Neural progenitor cell (in vitro differentiated cells): ENCODE measurements at regions not wholly inside any gene's neighbourhood (a gene's known extent, or its start where the extent isn't known, plus 50 kb on each side); places are given as distances from the start of the nearest gene placed in this dataset.

Experiments used
- DNase-seq: peaks from one replicate; pipeline ENCODE4 v3.0.0-alpha.2; 2016; ENCODE audit warnings: low spot score
- H2AFZ ChIP-seq: fragments of 200-600 bp; sonication (generic); replicated peaks from 2 replicates; pipeline ENCODE4 v1.6.1; 2016; ENCODE audit warnings: antibody characterized with exemption
- H3F3A ChIP-seq: fragments of 200-600 bp; sonication (generic); 2 replicates; pipeline ENCODE4 v1.6.1; 2016; ENCODE audit warnings: antibody characterized with exemption, low read depth
- H3K27ac ChIP-seq: fragments of 200-600 bp; sonication (generic); 2 replicates; pipeline ENCODE4 v1.5.1; 2016; ENCODE audit warnings: mild to moderate bottlenecking
- H3K27me3 ChIP-seq: fragments of 200-600 bp; sonication (generic); 2 replicates; pipeline ENCODE4 v1.6.1; 2016; ENCODE audit warnings: mild to moderate bottlenecking, moderate library complexity
- H3K36me3 ChIP-seq: fragments of 200-600 bp; sonication (generic); 2 replicates; pipeline ENCODE4 v1.5.1; 2016
- H3K4me1 ChIP-seq: fragments of 200-600 bp; sonication (generic); 2 replicates; pipeline ENCODE4 v1.6.1; 2016; ENCODE audit warnings: mixed run types
- H3K4me2 ChIP-seq: fragments of 200-600 bp; sonication (generic); 2 replicates; pipeline ENCODE4 v1.6.1; 2016
- H3K4me3 ChIP-seq: fragments of 200-600 bp; sonication (generic); 2 replicates; pipeline ENCODE4 v1.5.1; 2016
- H3K79me2 ChIP-seq: fragments of 200-600 bp; sonication (generic); 2 replicates; pipeline ENCODE4 v1.6.1; 2016; ENCODE audit warnings: low read depth
- H3K9ac ChIP-seq: fragments of 200-600 bp; sonication (generic); 2 replicates; pipeline ENCODE4 v1.6.1; 2016
- H3K9me3 ChIP-seq: fragments of 200-600 bp; sonication (generic); 2 replicates; pipeline ENCODE4 v1.5.1; 2016; ENCODE audit warnings: low read depth
- H4K20me1 ChIP-seq: fragments of 200-600 bp; sonication (generic); 2 replicates; pipeline ENCODE4 v1.6.1; 2016; ENCODE audit warnings: low read depth
- H3K27ac Mint-ChIP-seq: 3 replicates; pipeline ENCODE4 v1.8.0; 2021; ENCODE audit warnings: mixed read lengths
- H3K27me3 Mint-ChIP-seq: 2 replicates; pipeline ENCODE4 v1.8.0; 2022; ENCODE audit warnings: low read depth, mild to moderate bottlenecking, inconsistent platforms, moderate library complexity, mixed read lengths; ENCODE audit not compliant: insufficient read depth
- H3K36me3 Mint-ChIP-seq: 3 replicates; pipeline ENCODE4 v1.8.0; 2021; ENCODE audit warnings: mixed read lengths
- H3K4me1 Mint-ChIP-seq: 3 replicates; pipeline ENCODE4 v1.8.0; 2021; ENCODE audit warnings: mixed read lengths
- H3K4me3 Mint-ChIP-seq: 3 replicates; pipeline ENCODE4 v1.8.0; 2021; ENCODE audit warnings: mild to moderate bottlenecking, moderate library complexity, mixed read lengths
- H3K9me3 Mint-ChIP-seq: 3 replicates; pipeline ENCODE4 v1.8.0; 2020; ENCODE audit warnings: mixed read lengths
- CTCF ChIP-seq: fragments of 200-600 bp; sonication (generic); IDR thresholded peaks from 2 replicates; pipeline ENCODE4 v1.5.1; 2017; ENCODE audit warnings: antibody characterized with exemption, mild to moderate bottlenecking
- EZH2 ChIP-seq: fragments of 200-600 bp; sonication (generic); IDR thresholded peaks from 2 replicates; pipeline ENCODE4 v1.6.1; 2017; ENCODE audit warnings: antibody characterized with exemption, mild to moderate bottlenecking, moderate library complexity
- EZH2phosphoT487 ChIP-seq: fragments of 200-600 bp; sonication (generic); IDR thresholded peaks from 2 replicates; pipeline ENCODE4 v1.6.1; 2017; ENCODE audit warnings: antibody characterized with exemption

GRCh38 chr5:97365163-97365845, 182.3 kb upstream of the RIOK2 start:
- H3K9me3 Mint-ChIP-seq = peaks cover 11% of the 10 kb centered on the region
- no peaks in the 10 kb centered on the region for H3K9me3 ChIP-seq
- peaks cover 11% of the 10 kb centered on the region for H3K4me1 ChIP-seq
- no peak overlapping the region for H3K4me3 ChIP-seq
- H3K36me3 Mint-ChIP-seq = no peaks in the 10 kb centered on the region
- no peaks in the 10 kb centered on the region for H4K20me1 ChIP-seq
- H3K27me3 Mint-ChIP-seq = peaks cover 2% of the 10 kb centered on the region
- DNase-seq = peak; percentile 7
- H3K27ac Mint-ChIP-seq = no peak overlapping the region
- H3K36me3 ChIP-seq = no peaks in the 10 kb centered on the region
- H3K4me2 ChIP-seq = peak overlapping the region; percentile 43
- H3K27ac ChIP-seq = no peak overlapping the region
- H3K4me3 Mint-ChIP-seq = no peak overlapping the region
- no peak for TF ChIP-seq EZH2
- TF ChIP-seq CTCF = no peak
- TF ChIP-seq EZH2phosphoT487 = no peak
- peaks cover 5% of the 10 kb centered on the region for H3K4me1 Mint-ChIP-seq
- H3K79me2 ChIP-seq = no peaks in the 10 kb centered on the region
- no peaks in the 10 kb centered on the region for H3F3A ChIP-seq
- H2AFZ ChIP-seq = peak overlapping the region; percentile 36
- no peaks in the 10 kb centered on the region for H3K27me3 ChIP-seq
- no peak overlapping the region for H3K9ac ChIP-seq

- Histone ChIP-seq H3K27ac (no peak overlapping the region), H3K4me1 (peaks cover 11% of the 10 kb centered on the region), H3K79me2 (no peaks in the 10 kb centered on the region), H3F3A (no peaks in the 10 kb centered on the region), H3K4me2 (no peak overlapping the region), H3K27me3 (no peaks in the 10 kb centered on the region), H2AFZ (no peak overlapping the region), H3K36me3 (no peaks in the 10 kb centered on the region), H3K9ac (no peak overlapping the region), H3K4me3 (no peak overlapping the region), H3K9me3 (no peaks in the 10 kb centered on the region), H4K20me1 (no peaks in the 10 kb centered on the region)
- Mint-ChIP-seq H3K4me1 (peaks cover 5% of the 10 kb centered on the region), H3K36me3 (no peaks in the 10 kb centered on the region), H3K27me3 (peaks cover 2% of the 10 kb centered on the region), H3K4me3 (no peak overlapping the region), H3K27ac (no peak overlapping the region), H3K9me3 (peaks cover 9% of the 10 kb centered on the region)
- DNase-seq = no peak
- no peak for TF ChIP-seq EZH2
- TF ChIP-seq EZH2phosphoT487 = no peak
- no peak for TF ChIP-seq CTCF
Measured at GRCh38 chr5:97365918-97366317, 182.9 kb upstream of the RIOK2 start.

GRCh38 chr5:97375959-97376358, 192.9 kb upstream of the RIOK2 start:
- Histone ChIP-seq H2AFZ (no peak overlapping the region), H3K4me3 (no peak overlapping the region), H3K4me1 (no peaks in the 10 kb centered on the region), H3K9me3 (no peaks in the 10 kb centered on the region), H3K4me2 (no peak overlapping the region), H3K27me3 (no peaks in the 10 kb centered on the region), H3F3A (no peaks in the 10 kb centered on the region), H3K27ac (no peak overlapping the region), H4K20me1 (no peaks in the 10 kb centered on the region), H3K9ac (no peak overlapping the region), H3K79me2 (no peaks in the 10 kb centered on the region), H3K36me3 (no peaks in the 10 kb centered on the region)
- no peak for DNase-seq
- TF ChIP-seq EZH2 (no peak), EZH2phosphoT487 (no peak), CTCF (no peak)
- Mint-ChIP-seq H3K27me3 (no peaks in the 10 kb centered on the region), H3K9me3 (no peaks in the 10 kb centered on the region), H3K4me1 (no peaks in the 10 kb centered on the region), H3K4me3 (no peak overlapping the region), H3K27ac (no peak overlapping the region), H3K36me3 (no peaks in the 10 kb centered on the region)
